H9 (cell line): ENCODE measurements at regions not wholly inside any gene's neighbourhood (a gene's known extent, or its start where the extent isn't known, plus 50 kb on each side); places are given as distances from the start of the nearest gene placed in this dataset.

Experiments used
- DNase-seq: peaks from one replicate; pipeline ENCODE4 v3.0.0-alpha.2; 2017
- H2AFZ ChIP-seq: one replicate; pipeline ENCODE4 v1.6.1; 2013; ENCODE audit warnings: mild to moderate bottlenecking, low read length, control low read depth, moderate library complexity
- H2AK5ac ChIP-seq: 2 replicates; pipeline ENCODE4 v1.6.1; 2013; ENCODE audit warnings: low read length, control low read depth, mixed read lengths; ENCODE audit not compliant: insufficient read length
- H2BK120ac ChIP-seq: one replicate; pipeline ENCODE4 v1.6.1; 2013; ENCODE audit warnings: low read depth, mild to moderate bottlenecking, low read length, control low read depth, inconsistent platforms; ENCODE audit not compliant: poor library complexity, severe bottlenecking
- H2BK12ac ChIP-seq: 2 replicates; pipeline ENCODE4 v1.6.1; 2013; ENCODE audit warnings: low read length, control low read depth, mixed read lengths, low read depth; ENCODE audit not compliant: insufficient read length
- H2BK15ac ChIP-seq: 2 replicates; pipeline ENCODE4 v1.6.1; 2013; ENCODE audit warnings: low read depth, low read length, control low read depth
- H2BK20ac ChIP-seq: one replicate; pipeline ENCODE4 v1.6.1; 2013; ENCODE audit warnings: low read depth, mild to moderate bottlenecking, low read length, control low read depth, inconsistent platforms; ENCODE audit not compliant: poor library complexity, severe bottlenecking
- H2BK5ac ChIP-seq: 2 replicates; pipeline ENCODE4 v1.6.1; 2013; ENCODE audit warnings: low read length, control low read depth, mixed read lengths; ENCODE audit not compliant: insufficient read length
- H3K14ac ChIP-seq: 2 replicates; pipeline ENCODE4 v1.6.1; 2013; ENCODE audit warnings: low read length, control low read depth; ENCODE audit not compliant: insufficient read depth
- H3K18ac ChIP-seq: 2 replicates; pipeline ENCODE4 v1.6.1; 2013; ENCODE audit warnings: low read depth, mild to moderate bottlenecking, mixed read lengths, low read length, control low read depth; ENCODE audit not compliant: insufficient read length
- H3K23ac ChIP-seq: 2 replicates; pipeline ENCODE4 v1.6.1; 2013; ENCODE audit warnings: low read length, control low read depth, mixed read lengths, low read depth; ENCODE audit not compliant: insufficient read length
- H3K23me2 ChIP-seq: 2 replicates; pipeline ENCODE4 v1.6.1; 2013; ENCODE audit warnings: low read depth, mild to moderate bottlenecking, mixed read lengths, low read length, control low read depth; ENCODE audit not compliant: insufficient read length, poor library complexity, severe bottlenecking
- H3K27ac ChIP-seq: 2 replicates; pipeline ENCODE4 v1.5.1; 2013; ENCODE audit warnings: low read length, control low read depth, mixed read lengths, low read depth; ENCODE audit not compliant: insufficient read length
- H3K27me3 ChIP-seq: 2 replicates; pipeline ENCODE4 v1.6.1; 2013; ENCODE audit warnings: low read length, control low read depth, inconsistent platforms; ENCODE audit not compliant: insufficient read depth
- H3K4ac ChIP-seq: 2 replicates; pipeline ENCODE4 v1.6.1; 2013; ENCODE audit warnings: low read depth, mild to moderate bottlenecking, control low read depth, inconsistent platforms, low read length, moderate library complexity
- H3K4me1 ChIP-seq: 2 replicates; pipeline ENCODE4 v1.6.1; 2013; ENCODE audit warnings: low read length, control low read depth, inconsistent platforms; ENCODE audit not compliant: insufficient read depth
- H3K4me2 ChIP-seq: 2 replicates; pipeline ENCODE4 v1.6.1; 2013; ENCODE audit warnings: low read length, control low read depth, mixed read lengths; ENCODE audit not compliant: insufficient read length, insufficient read depth
- H3K56ac ChIP-seq: 2 replicates; pipeline ENCODE4 v1.6.1; 2013; ENCODE audit warnings: low read depth, mild to moderate bottlenecking, mixed read lengths, low read length, control low read depth; ENCODE audit not compliant: insufficient read length
- H3K79me1 ChIP-seq: 2 replicates; pipeline ENCODE4 v1.6.1; 2013; ENCODE audit warnings: low read depth, mild to moderate bottlenecking, moderate library complexity, low read length, control low read depth, inconsistent platforms; ENCODE audit not compliant: insufficient read depth, poor library complexity, severe bottlenecking
- H3K79me2 ChIP-seq: 2 replicates; pipeline ENCODE4 v1.6.1; 2013; ENCODE audit warnings: low read length, control low read depth, inconsistent platforms; ENCODE audit not compliant: insufficient read depth
- H3K9ac ChIP-seq: 2 replicates; pipeline ENCODE4 v1.6.1; 2013; ENCODE audit warnings: low read length, control low read depth, mixed read lengths; ENCODE audit not compliant: insufficient read length; ENCODE audit errors: extremely low read depth
- H3K9me3 ChIP-seq: one replicate; pipeline ENCODE4 v1.6.1; 2013; ENCODE audit warnings: low read depth, low read length, inconsistent platforms; ENCODE audit not compliant: control insufficient read depth
- H3T11ph ChIP-seq: one replicate; pipeline ENCODE4 v1.6.1; 2013; ENCODE audit warnings: mild to moderate bottlenecking, low read length, control low read depth, inconsistent platforms
- H4K20me1 ChIP-seq: one replicate; pipeline ENCODE4 v1.6.1; 2013; ENCODE audit not compliant: control insufficient read depth, insufficient read length, insufficient read depth
- H4K5ac ChIP-seq: 2 replicates; pipeline ENCODE4 v1.6.1; 2013; ENCODE audit warnings: low read depth, mild to moderate bottlenecking, mixed read lengths, low read length, control low read depth; ENCODE audit not compliant: insufficient read length
- H4K8ac ChIP-seq: replicated peaks from 2 replicates; pipeline ENCODE4 v1.6.1; 2013; ENCODE audit warnings: low read length, control low read depth, mixed read lengths, low read depth; ENCODE audit not compliant: insufficient read length
- H4K91ac ChIP-seq: 2 replicates; pipeline ENCODE4 v1.6.1; 2013; ENCODE audit warnings: low read depth, mild to moderate bottlenecking, moderate library complexity, mixed read lengths, low read length, control low read depth; ENCODE audit not compliant: insufficient read length
- H3K27ac Mint-ChIP-seq, 3 experiments: 2 replicates in 2 of 3; 3 replicates in 1 of 3; pipeline ENCODE4 v1.8.0; 2020 to 2021; ENCODE audit warnings: mixed read lengths in 3 of 3, mild to moderate bottlenecking in 1 of 3, moderate library complexity in 1 of 3
- H3K27me3 Mint-ChIP-seq: 2 replicates; pipeline ENCODE4 v1.8.0; 2021; ENCODE audit warnings: low read depth, mild to moderate bottlenecking, moderate library complexity, mixed read lengths
- H3K36me3 Mint-ChIP-seq, 3 experiments: 2 replicates in 2 of 3; 3 replicates in 1 of 3; pipeline ENCODE4 v1.8.0; 2020 to 2021; ENCODE audit warnings: low read depth in 3 of 3, mixed read lengths in 3 of 3; ENCODE audit not compliant: insufficient read depth in 1 of 3
- H3K4me1 Mint-ChIP-seq, 2 experiments: 2 replicates each; pipeline ENCODE4 v1.8.0; 2020; ENCODE audit warnings: mixed read lengths in 2 of 2
- H3K4me3 Mint-ChIP-seq, 2 experiments: 2 replicates in 1 of 2; 3 replicates in 1 of 2; pipeline ENCODE4 v1.8.0; 2020 to 2021; ENCODE audit warnings: mild to moderate bottlenecking in 2 of 2, mixed read lengths in 2 of 2, moderate library complexity in 1 of 2
- H3K9me3 Mint-ChIP-seq, 2 experiments: 2 replicates in 1 of 2; 3 replicates in 1 of 2; pipeline ENCODE4 v1.8.0; 2020; ENCODE audit warnings: mild to moderate bottlenecking in 2 of 2, mixed read lengths in 2 of 2, moderate library complexity in 1 of 2
- WGBS: extraction: QIAGEN DNeasy Blood & Tissue Kit; methylation state at CpG from one replicate; pipeline ENCODE4 v1.1.7; 2013; ENCODE audit warnings: missing lambda C conversion rate, low lambda C conversion rate, mixed read lengths; ENCODE audit not compliant: insufficient read length; ENCODE audit errors: extremely low coverage; 5-methylcytosine and 5-hydroxymethylcytosine counted together
- TF ChIP-seq, protein P1 (sequence below): fragments of 200-600 bp; sonication (generic); conservative IDR thresholded peaks from 3 replicates; pipeline ENCODE4 v1.8.0; 2021; ENCODE audit warnings: antibody characterized with exemption, mild to moderate bottlenecking

DNA sequence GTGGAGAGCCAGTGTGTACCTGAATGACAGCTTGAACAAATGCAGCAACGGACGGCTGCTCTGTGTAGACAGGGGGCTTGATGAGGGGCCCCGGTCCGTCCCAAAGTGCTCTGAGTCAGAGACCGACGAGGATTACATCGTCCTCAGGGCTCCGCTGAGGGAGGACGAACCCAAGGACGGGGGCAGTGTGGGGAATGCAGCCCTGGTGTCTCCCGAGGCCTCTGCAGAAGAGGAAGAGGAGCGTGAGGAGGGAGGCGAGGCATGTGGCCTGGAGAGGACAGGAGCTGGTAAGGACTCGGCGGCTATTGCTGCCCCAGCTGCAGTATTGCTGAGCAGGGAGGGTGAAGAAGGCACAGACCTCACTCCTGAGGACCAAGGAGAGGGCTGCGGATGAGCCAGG, 54.4 kb upstream of the WNT7A start:
- no peak overlapping the region for H3K9ac ChIP-seq
- H4K8ac ChIP-seq = no peak overlapping the region
- no peak overlapping the region for H3K4ac ChIP-seq
- no peak overlapping the region for H2BK120ac ChIP-seq
- TF ChIP-seq, protein P1, sequence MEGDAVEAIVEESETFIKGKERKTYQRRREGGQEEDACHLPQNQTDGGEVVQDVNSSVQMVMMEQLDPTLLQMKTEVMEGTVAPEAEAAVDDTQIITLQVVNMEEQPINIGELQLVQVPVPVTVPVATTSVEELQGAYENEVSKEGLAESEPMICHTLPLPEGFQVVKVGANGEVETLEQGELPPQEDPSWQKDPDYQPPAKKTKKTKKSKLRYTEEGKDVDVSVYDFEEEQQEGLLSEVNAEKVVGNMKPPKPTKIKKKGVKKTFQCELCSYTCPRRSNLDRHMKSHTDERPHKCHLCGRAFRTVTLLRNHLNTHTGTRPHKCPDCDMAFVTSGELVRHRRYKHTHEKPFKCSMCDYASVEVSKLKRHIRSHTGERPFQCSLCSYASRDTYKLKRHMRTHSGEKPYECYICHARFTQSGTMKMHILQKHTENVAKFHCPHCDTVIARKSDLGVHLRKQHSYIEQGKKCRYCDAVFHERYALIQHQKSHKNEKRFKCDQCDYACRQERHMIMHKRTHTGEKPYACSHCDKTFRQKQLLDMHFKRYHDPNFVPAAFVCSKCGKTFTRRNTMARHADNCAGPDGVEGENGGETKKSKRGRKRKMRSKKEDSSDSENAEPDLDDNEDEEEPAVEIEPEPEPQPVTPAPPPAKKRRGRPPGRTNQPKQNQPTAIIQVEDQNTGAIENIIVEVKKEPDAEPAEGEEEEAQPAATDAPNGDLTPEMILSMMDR = no peak
- Mint-ChIP-seq H3K27ac (no peak overlapping the region), H3K27me3 (peaks cover 20% of the 10 kb centered on the region), H3K9me3 (peaks cover 34 to 77% of the 10 kb centered on the region in 2 experiments), H3K36me3 (peaks cover 0 to 5% (median 0%) of the 10 kb centered on the region in 3 experiments; a peak in 2 of 7 replicates), H3K4me1 (no peaks in the 10 kb centered on the region), H3K4me3 (no peak overlapping the region)
- no peak overlapping the region for H2BK15ac ChIP-seq
- no peak overlapping the region for H3K27ac ChIP-seq
- no peaks in the 10 kb centered on the region for H3K23me2 ChIP-seq
- peak overlapping the region; percentile 47; the same call in 1 of the 2 replicates for H3K14ac ChIP-seq
- H4K20me1 ChIP-seq = no peaks in the 10 kb centered on the region
- H4K5ac ChIP-seq = no peak overlapping the region
- H3K27me3 ChIP-seq = no peaks in the 10 kb centered on the region; the same call in 1 of the 2 replicates
- no peak overlapping the region for H2BK20ac ChIP-seq
- DNase-seq = peak; percentile 22
- H3K56ac ChIP-seq = no peak overlapping the region
- H2BK5ac ChIP-seq = no peak overlapping the region
- no peak overlapping the region for H3K23ac ChIP-seq
- H3K9me3 ChIP-seq = no peaks in the 10 kb centered on the region
- H3K79me2 ChIP-seq = no peaks in the 10 kb centered on the region
- H3T11ph ChIP-seq = no peak overlapping the region
- WGBS = no CpG with 5 or more reads among the region's 16 CpGs
- no peak overlapping the region for H2AFZ ChIP-seq
- no peak overlapping the region for H2BK12ac ChIP-seq
- H2AK5ac ChIP-seq = no peak overlapping the region
- no peak overlapping the region for H4K91ac ChIP-seq
- H3K18ac ChIP-seq = no peak overlapping the region
- no peak overlapping the region for H3K4me2 ChIP-seq
- no peaks in the 10 kb centered on the region for H3K79me1 ChIP-seq
- H3K4me1 ChIP-seq = no peaks in the 10 kb centered on the region
